GM12864 (cell line): ENCODE measurements at regions not wholly inside any gene's neighbourhood (a gene's known extent, or its start where the extent isn't known, plus 50 kb on each side); places are given as distances from the start of the nearest gene placed in this dataset.

ENCODE experiments used
- DNase-seq: peaks from one replicate; pipeline ENCODE4 v3.0.0-alpha.2; 2011; ENCODE audit warnings: low read depth
- H3K4me3 ChIP-seq: 2 replicates; pipeline ENCODE4 v1.5.1; 2011; ENCODE audit warnings: mild to moderate bottlenecking, low read depth, low read length, control low read depth
- TF ChIP-seq, protein P1 (sequence below): IDR thresholded peaks from 2 replicates; pipeline ENCODE4 v1.5.1; 2011; ENCODE audit warnings: low read depth, mild to moderate bottlenecking, moderate library complexity, low read length, control low read depth, inconsistent platforms; ENCODE audit errors: missing control alignments

DNA sequence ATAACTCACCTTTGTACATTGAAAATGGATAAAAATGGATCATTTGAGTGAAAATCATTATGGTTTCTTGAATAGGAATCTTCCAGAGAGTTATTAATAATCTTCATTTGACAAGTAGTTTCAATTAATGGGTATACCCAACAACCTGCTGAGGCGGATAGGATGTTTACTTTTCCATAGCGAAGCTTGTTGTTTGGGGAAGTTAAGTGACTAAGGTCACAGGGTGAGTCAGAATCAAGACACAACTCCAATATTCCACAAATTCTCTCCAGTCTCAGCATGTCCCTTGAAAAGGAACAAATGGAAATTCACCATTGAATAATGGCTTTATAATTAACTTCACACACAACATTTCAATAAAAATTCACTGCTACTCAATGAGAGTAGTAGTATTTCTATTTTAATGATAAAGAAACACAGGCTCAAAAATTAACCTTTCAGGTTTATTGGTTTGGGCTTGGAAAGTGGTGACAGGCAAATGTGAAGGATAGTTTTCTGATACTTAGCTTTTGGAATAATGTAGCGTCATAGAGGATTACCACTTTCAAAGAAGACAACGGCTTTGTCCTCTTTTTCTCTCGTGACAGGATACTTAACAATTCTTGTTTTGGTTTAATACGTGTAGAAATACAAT is 211.3 kb downstream of the GPD2 start:
- TF ChIP-seq, protein P1, sequence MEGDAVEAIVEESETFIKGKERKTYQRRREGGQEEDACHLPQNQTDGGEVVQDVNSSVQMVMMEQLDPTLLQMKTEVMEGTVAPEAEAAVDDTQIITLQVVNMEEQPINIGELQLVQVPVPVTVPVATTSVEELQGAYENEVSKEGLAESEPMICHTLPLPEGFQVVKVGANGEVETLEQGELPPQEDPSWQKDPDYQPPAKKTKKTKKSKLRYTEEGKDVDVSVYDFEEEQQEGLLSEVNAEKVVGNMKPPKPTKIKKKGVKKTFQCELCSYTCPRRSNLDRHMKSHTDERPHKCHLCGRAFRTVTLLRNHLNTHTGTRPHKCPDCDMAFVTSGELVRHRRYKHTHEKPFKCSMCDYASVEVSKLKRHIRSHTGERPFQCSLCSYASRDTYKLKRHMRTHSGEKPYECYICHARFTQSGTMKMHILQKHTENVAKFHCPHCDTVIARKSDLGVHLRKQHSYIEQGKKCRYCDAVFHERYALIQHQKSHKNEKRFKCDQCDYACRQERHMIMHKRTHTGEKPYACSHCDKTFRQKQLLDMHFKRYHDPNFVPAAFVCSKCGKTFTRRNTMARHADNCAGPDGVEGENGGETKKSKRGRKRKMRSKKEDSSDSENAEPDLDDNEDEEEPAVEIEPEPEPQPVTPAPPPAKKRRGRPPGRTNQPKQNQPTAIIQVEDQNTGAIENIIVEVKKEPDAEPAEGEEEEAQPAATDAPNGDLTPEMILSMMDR = no peak
- H3K4me3 ChIP-seq = no peak overlapping the region
- DNase-seq = no peak

DNA sequence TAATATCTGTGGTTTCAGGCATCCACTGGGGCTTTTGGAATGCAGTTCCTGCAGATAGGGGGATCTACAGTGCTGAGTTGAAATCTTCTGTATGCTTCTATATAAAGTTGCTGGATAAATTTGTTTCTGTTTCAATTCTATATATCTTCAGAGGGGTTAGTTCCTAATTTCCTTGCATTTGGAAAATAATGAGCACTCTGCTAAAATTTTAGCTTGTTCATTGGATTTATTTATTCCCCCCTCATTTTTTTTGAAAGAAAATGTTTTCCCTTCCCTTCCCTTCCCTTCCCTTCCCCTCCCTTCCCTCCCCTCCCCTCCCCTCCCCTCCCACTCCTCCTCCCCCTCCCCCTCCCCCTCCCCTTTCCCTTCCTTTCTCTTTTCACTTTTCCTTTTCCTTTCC is 212.3 kb downstream of the GPD2 start:
- DNase-seq = no peak
- no peak overlapping the region for H3K4me3 ChIP-seq
- TF ChIP-seq, protein P1 = no peak

DNA sequence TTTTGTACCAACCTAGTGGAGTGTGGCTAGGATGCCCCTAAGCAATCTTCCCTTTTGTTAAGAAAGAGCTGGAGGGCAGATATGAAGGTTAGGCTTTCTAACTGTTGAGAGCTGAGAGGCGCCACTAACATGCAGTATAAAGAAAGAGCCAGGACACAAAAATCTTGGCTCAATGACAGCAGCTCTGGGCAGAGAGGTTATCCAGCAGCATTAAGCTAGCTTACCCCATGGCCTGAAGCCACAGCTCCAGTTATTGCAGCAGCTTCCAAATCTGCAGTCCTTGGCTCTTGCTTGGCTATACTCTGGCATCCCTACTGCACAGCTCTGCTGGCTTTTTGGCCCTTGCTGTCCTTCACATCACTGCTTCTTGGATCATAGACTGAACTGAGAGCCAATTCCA is 213.4 kb downstream of the GPD2 start:
- no peak overlapping the region for H3K4me3 ChIP-seq
- TF ChIP-seq, protein P1 = no peak
- DNase-seq = no peak

DNA sequence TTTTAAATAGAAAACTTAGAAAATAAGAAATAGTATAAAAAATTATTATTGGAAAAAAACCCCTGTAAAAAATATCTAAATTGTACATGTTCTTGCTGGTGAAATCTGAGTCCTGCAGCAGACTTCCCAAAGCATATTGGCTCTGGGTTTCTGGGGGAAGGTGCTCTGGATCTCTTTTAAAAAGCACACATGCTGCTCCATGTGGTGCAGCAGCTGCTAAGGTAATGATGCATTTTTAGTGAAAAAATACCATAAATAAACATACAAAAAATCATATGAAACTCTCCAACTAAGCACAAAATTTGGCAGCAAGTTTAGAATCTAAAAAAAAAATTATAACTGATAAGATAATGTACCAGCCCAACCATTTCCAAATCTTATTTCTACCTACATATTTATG is 216.5 kb downstream of the GPD2 start:
- H3K4me3 ChIP-seq = no peak overlapping the region
- no peak for DNase-seq
- TF ChIP-seq, protein P1 = no peak

DNA sequence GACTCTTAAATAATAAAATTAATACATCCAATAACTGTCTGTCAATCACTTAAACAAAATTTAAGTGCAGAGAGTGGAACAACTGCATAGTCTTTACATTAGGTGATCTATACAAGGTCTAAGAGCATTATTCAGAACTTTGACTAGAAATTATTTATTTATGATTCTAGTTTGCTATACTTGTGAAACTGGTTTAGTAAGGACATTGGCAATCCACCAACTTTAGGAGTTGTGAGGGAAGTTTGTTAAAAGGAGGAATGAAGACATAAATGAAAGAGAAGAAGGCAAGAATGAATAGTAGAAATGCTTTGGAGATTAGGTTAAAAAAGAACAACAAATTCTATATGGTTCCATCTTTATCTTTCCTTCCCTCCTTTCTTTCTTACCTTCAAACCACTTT is 217.5 kb downstream of the GPD2 start:
- no peak for DNase-seq
- H3K4me3 ChIP-seq = no peak overlapping the region
- TF ChIP-seq, protein P1 = no peak

DNA sequence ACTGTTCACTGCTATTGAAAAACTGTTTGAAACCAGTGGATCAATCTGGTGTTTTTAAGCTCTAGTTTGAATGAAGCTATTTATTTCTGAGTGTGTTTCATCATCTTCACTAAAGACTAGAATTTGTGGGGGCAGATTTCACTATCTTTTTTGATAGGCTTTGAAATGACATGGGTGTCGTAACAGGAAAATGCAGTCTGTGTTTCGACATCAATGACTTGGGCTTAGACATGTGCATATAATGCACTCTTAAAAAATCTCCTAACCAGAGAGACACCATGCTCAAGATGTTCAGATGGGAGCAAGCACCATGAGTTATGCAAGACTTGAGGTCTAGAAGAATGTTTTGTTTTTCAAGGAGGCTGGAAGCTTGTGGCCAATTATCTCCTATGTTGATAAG is 221.6 kb downstream of the GPD2 start:
- DNase-seq = no peak
- TF ChIP-seq, protein P1 = no peak
- no peak overlapping the region for H3K4me3 ChIP-seq

DNA sequence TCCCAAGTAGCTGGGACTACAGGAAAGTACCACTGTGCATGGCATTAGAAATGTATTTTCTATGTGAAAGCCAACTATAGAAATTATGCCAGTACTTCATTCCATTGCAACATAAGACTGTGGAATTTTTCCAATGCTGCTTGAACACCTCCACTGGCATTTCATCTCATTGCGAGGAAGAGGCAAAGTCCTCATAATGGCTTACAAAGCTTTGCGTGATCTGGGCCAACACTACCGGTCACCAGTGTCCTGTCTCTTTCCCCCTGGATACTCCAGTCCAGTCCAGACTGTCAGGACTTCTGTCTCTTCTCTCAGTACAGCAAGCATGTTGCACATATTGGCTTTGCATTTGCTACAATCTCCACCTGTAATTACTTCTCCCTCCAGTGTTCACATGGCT is 223.5 kb downstream of the GPD2 start:
- no peak overlapping the region for H3K4me3 ChIP-seq
- DNase-seq = no peak
- TF ChIP-seq, protein P1 = no peak
